Left renal cortex interstitium (tissue), 4 donors: ENCODE measurements at regions not wholly inside any gene's neighbourhood (a gene's known extent, or its start where the extent isn't known, plus 50 kb on each side); places are given as distances from the start of the nearest gene placed in this dataset.

Experiments
- DNase-seq, 4 donors: peaks; one replicate each; pipeline ENCODE4 v3.0.0-alpha.2; 2013; ENCODE audit warnings: low read depth in 4 of 4, low spot score in 2 of 4, missing footprints in 1 of 4

DNA sequence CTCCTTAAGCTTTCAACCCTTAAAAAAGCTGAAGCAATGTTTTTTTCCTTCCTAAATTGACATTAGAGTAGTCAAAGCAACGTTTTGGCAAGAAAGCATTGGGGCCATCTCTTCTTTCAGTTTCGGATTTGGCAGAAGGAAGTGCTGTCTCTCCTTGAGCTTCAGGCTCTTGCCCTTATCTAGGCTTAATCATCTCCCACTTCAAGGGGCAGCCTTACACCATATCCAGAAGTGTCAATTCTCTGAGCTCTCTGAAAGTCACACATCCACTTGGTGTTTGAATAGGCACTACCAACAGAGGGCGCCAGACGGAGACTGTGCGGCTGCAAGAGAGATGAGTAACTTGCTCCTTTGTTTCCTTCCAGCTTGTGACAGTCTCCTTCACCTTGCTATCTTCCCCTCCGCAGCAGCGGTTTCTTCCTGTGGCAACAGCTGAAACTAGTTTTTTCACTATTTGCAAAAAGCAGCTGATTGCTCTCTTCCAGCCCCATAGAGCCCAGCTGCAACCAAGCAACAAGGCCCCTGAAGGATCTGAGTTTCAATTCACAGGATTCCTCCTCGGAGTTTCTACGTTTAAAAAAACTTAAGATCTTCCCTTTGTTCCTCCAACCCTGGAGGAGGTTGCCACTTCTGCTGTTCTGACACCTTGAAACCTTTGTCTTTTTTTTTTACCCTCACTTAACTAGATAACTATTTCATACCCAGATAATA lies 147.0 kb upstream of the SLCO3A1 start:
- peak in 2 of 4 donors; percentile 23 to 32 for DNase-seq

DNA sequence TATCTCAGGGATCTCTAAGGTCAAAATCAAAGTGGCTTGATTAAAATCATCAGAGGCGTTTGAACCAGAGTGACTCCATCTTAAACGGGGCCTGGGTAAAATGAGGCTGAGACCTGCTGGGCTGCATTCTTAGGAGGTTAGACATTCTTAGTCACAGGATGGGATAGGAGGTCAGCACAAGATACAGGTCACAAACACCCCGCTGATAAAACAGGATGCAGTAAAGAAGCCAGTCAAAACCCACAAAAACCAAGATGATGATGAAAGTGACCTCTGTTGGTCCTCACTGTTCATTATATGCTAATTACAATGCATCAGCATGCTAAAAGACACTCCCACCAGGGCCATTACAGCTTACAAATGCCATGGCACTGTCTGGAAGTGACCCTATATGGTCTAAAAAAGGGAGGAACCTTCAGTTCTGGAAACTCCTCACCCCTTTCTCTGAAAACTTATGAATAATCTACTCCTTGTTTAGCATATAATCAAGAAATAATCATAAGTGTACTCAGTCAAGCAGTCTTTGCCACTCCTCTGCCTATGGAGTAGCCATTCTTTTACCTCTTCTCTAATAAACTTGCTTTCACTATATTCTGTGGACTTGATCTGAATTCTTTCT lies 143.3 kb upstream of the SLCO3A1 start:
- no peak for DNase-seq

DNA sequence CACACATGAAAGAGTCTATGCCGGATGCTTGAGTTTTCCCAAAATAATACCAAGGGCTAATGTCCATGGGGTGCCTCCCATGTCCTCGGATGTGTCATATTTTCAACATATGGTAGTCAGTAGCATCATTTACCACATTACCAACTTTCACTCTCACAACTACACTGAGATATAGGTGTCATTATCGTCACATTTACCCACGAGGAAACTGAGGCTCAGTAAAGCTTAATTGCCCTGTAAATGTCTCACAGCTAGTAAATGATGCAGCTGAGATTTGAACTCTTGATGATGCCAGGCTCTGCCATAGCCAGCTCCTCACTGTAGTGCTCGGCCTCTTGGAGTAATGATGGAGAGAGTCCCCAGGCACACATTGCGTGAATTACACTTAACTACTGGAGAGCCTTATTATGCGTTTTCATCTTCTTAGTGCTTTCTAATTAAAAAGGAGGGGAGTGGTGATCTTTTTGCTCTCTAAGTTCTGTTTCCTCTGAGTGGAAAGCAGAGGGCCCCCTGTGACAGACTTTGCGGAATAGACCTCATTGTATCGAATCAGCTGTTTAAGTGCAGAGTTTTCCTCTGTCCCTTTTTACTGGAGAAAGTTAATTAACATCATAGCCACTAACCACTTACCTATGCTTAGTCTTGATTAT lies 142.0 kb upstream of the SLCO3A1 start:
- no peak for DNase-seq

DNA sequence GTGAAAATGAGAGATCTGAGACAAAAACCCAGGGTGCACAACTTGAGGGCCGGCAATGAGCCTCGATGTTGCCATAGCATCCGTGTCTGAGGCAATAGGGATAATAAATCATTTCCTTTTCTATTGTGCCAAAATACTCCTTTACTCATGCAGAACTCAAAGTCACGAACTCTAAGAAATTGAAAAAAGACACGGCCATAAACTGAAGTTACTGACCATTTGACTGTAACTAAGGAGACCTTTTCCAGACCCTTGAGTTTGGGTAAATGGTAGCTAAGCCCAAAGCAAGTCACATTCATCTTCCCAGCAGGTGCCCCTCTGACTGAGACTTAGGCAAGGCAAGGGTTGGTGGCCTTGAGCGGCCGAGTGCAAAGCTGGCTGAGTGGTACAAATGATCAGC lies 141.2 kb upstream of the SLCO3A1 start:
- no peak for DNase-seq

DNA sequence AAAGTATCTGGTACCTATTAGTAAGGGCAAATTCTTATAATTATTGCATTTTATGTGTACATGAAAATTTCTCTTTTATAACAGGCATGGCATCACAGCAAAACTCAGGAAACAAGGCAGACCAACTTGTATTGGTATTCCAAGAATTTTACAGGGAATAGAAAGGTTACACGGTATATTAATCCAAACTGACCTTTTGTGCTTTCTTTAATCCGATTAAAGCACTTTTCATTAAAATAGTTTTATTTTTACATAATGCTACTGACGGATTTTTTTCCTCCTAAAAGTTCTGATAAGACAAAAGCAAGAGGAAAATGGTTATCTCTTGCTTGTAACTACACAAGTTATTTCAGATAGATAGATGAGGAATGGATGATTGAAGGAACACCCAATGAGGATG lies 137.0 kb upstream of the SLCO3A1 start:
- DNase-seq: no peak

DNA sequence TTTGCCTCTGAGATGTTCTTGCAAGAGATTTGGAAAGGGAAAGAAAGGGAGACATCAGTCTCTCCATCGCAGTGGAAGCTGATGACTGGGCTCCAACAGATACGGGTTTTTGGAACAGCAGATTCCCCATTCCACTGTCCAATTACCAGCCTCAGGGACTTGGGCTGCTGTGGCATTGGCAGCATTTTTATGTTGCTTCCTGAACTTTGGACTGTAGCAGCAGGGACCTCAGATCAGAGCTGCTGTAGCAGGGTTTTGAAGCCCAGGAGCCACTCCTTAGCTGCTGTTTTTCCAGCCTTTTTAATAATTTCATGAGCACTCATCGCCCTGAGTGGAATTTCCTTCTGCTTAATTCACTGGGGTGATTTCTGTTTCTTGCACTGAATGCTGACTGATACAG lies 135.7 kb upstream of the SLCO3A1 start:
- no peak for DNase-seq

DNA sequence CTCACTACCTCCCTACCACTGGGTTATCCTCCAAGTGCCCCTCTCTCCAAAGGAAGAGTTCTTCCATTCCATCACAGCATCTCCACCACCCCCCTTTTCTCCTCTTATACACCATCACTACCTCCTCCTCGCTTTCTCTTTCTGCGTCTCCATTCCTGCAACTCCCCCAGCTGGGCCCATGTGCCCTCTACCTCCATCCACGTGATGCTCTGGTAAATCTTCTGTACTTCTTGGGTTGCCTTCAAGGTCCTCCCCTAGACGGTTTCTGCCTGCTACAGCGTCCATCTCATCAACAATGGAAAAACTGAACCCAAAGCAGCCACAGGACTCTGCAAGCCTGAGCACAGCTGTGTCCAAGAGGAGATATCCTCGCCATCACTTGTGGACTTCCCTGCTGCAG lies 129.5 kb upstream of the SLCO3A1 start:
- no peak for DNase-seq

DNA sequence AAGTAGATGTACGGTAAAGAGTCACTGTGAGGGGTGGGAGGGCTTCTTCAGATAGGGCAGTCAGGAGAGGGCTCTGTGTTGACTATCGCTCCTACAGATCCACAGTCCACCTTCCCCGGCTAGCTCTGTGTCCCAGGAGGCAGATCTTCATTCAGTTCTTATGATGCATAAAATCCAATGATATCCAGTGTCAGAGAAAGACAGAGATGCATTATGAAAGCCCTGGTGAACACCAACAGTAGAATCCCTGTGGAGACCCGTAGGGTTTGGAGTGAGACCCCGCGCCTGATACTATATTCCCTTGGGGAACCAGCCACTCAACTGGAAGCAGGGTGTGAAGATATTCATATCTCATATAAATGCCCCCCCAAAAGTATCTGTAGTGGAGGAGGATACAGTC lies 119.8 kb upstream of the SLCO3A1 start:
- no peak for DNase-seq

DNA sequence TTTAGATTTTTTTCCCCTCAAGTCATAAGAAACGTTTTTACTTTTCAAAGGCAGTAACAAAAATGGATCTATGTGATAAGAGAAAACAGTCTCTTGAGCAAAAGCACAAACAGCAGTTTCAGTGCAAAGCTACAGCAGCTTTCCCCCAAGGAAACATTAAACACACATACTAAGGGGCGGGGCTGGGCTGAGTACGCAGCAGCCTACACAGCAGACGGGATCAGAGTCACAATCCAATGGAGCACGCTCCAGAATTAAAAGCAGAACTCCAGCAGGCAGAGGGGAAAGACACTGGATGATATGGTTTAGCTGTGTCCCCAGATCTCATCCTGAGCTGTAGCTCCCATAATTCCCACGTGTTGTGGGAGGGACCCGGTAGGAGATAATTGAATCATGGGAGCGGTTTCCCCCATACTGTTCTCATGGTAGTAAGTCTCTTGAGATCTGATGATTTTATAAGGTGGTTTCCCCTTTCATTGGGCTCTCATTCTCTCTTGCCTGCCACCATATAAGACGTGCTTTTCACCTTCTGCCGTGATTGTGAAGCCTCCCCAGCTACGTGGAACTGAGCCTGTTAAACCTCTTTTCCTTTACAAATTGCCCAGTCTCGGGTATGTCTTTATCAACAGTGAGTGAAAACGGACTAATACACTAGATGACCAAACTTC lies 116.2 kb upstream of the SLCO3A1 start:
- DNase-seq: no peak

DNA sequence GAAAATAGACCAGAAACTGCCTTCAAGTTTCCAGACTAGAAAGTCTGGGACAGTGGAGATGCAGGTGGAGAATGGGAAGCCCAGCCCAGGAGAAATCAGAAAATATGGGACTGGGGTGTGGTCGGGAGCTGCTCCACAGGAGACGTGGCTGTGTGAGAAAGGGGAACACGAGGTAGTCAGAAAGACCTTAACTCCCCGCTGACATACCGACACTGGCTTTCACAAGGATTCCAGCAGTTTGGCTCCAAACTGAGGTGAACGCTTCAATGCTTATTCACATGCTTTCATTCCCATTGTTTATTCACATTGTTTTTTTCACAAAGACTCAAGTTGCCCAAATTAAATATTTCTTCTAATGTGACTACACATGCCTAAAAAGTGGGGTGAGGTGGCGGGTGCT lies 111.5 kb upstream of the SLCO3A1 start:
- DNase-seq: no peak

DNA sequence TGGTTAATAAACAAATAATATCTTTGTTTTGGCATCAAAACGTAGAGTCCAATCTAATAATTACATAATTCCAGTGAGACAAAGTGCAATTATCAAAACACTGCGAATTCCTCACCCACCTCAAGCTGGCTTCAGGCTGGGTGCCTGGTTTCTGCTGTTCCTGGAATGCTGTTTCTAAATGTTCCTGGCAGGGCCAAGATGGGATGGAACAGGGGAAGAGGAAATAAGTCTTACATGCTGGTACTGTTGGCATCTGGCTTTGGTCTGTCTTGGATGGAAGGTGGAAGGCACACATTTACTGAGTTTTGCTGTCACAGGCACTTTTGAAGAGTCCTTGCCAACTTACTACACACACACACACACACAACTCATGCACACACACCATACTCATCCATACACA lies 101.9 kb upstream of the SLCO3A1 start:
- DNase-seq: no peak

DNA sequence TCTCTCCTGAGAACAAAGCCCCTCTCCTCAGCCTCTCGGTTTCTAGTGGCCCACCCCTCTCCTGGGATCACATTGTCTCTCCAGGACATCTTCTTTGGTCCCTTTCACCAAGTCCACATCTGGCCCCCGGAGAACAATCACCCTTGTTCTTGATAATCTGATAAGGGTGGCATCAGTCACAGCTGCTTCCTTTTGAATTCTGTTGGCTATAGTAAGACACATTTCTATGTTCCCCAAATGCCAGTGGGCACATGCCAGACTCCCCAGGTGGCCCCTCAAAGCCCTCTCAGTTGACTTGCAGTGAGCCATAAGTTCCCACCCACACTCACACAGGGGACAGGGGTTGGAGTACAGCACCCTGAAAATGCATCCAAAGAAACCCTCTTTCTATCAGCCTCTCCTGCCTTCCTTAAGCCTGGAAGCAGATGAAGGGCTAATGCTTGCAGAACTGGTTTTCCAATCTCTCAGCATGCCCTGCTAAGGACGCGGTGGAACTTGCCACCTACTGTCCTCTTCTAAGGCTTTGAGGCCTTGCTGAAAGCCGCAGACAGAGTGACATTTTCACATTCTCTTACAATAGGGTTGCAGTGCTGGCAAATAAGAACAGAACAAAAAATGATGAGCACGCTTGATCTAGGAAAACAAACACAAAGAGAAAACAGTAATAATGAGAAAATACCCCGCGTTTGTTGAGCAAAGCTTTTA lies 101.3 kb upstream of the SLCO3A1 start:
- DNase-seq: no peak

DNA sequence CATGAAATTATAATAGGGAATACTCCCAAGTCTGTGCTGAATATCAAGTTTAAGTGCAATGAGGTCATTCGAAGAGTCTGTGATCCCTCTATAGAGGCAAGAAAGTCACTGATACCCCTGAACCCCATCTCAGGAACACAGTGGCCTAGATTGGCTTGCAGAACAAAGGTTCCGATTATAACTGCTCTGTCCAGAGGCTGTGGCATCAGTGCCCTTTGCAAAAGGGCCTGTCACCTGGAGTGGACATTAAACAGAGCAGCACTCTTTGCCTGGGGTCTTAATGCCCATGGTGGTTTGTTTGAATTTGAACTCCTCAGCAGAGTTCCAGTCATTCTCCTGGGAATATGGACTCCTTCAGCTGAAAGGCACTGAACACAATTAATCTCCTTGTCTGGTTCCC lies 93.9 kb upstream of the SLCO3A1 start:
- no peak for DNase-seq

DNA sequence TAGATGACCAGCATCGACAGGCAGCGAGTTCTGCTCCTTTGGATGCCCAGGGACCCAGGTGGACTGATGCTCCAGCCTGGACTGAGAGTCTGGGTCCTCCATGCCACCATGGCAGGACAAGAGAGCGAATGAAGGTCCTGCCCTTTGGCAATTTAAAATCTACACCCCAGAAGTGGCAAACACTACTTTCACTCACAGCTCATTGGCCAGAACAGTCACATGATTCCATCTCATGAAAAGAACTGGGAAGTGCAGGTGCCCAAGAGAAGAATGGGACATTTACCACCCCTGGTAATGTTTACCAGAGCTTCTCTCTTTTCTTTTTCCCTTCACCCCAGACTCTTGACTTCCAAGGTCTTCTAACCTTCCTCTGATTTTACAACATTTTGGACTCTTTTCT lies 87.8 kb upstream of the SLCO3A1 start:
- no peak for DNase-seq

DNA sequence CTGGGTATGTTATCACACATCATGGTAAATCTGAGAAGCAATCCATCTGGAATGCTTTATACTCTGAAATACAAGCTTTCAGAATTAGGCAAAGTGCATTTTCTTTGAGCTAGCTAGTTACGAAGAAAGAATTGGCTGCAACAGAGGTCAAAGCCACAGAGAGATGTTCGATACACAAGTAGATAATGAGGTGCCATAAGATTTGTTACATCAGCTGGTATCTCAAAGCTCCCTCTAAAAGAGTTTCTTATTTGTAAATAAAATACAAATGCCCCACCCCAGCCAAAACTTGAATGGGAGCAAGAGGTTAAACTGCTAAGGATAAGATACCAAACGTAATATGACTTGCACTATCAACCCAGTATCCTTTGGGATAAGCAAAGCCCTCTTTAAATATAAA lies 84.0 kb upstream of the SLCO3A1 start:
- DNase-seq: no peak

DNA sequence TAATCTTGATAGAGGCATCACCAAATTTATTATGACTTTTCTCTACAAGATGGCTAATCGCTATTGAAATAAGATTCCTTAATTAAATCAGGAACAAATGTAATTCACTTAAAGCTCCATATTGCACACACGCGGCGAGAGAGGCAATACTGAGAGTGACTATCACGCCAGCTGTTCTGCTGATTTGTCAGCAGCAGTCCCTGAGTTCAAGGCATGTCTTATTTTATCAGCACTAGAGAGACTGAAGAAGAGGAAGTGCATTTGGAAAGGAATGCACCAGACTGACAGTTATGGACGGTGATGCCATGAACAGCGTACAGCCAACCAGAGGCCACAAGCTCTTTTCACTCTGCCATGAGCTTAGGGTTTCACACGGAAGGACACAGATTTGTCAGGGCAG lies 83.6 kb upstream of the SLCO3A1 start:
- DNase-seq: no peak

DNA sequence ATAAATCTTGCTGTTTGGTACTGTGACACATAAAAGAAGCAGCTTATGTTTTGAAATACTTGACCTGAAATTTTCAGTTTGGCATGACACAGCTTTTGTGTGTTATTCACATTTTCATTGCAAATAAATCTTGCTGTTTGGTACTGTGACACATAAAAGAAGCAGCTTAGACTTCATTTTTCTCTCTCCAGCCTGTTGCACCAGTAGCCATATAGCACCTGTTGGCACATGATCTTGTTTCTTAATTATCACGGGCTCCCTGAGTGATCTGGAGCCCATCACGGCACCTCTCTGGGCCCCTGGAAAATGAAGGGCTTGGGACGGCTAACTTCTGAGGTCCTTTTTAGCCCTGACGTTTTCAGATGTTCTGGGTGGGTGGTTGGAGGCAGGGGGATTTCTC lies 77.4 kb upstream of the SLCO3A1 start:
- no peak for DNase-seq

DNA sequence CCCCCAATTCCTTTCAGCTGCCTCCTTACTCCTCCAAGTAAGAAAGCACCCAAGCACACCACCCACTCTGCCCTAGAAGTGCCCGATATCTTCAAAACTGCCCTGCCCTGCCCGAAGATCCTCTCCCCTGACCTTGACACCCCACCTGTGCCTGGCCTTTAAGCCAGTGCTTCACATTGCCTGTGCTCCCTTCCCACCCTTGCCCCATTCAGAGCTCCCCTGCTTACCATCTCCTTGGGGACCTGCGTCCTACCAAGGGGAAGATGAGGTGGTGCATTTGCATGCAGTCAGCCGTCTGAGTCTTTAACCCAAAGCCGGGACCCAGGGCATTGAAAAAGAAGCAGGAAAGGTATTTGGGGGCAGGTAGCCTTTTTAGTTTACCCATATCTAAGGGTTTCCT lies 73.5 kb upstream of the SLCO3A1 start:
- no peak for DNase-seq

DNA sequence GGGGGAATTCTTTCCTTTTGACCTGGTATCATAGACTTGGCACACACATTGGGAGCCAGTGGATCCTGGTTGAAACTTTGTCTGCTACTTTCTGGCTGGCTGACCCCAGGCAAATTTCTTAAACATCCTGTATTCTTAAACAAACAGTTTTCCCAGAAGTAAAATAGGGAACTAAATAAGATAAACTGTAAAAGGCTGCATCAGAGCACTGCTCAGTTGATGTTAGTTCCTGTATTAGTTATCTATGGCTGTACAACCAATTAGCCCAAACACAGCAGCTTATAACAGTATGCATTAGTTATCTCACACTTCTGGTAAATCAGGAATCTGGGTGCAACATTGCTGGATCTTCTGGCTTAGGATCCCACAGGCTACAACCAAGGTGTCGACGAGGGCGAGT lies 73.1 kb upstream of the SLCO3A1 start:
- DNase-seq: no peak

DNA sequence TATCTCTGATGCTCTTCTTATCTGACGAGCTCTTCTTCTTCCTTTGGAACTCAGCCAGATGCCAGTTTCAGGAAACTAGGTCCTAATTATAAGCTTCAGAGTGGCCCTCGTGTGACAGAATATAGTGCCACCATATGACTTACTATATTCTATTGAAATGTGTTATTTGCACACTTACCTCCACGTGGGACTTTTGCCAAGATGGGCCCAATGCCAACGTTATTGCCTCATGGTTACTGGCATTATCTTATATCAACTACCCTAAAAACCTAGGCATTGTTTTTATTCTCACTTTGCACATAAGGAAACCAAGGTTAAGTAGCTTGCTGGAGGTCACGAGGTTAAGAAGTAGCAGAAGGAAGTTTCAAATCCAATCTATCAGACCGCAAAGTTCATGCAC lies 71.3 kb upstream of the SLCO3A1 start:
- DNase-seq: no peak

DNA sequence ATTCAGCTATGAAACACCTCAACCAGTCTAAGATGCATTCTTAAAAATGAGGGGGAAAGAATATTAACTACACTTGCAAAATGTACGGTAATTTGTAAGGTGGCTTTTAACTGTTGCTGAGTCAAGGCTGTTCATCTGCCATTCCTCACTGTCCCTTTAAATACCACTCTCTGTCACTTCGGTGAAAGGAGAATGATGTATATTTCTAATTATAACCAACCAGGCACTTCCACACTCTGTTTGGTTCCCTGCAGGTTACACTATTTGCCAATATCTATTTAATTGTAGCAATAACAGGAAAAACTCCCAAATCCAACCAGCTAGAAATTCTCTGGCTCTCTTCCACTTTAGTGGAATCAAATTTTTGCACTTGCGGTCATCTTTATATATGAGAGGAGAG lies 70.5 kb upstream of the SLCO3A1 start:
- DNase-seq: no peak
